HG03175 (cell line): ENCODE measurements at regions not wholly inside any gene's neighbourhood (a gene's known extent, or its start where the extent isn't known, plus 50 kb on each side); places are given as distances from the start of the nearest gene placed in this dataset.

Experiments used
- ATAC-seq: cut with Tn5 transposase; IDR thresholded peaks from one replicate; pipeline ENCODE4 v1.9.1; 2021; ENCODE audit warnings: mild to moderate bottlenecking, moderate library complexity; ENCODE audit not compliant: unreplicated experiment

DNA sequence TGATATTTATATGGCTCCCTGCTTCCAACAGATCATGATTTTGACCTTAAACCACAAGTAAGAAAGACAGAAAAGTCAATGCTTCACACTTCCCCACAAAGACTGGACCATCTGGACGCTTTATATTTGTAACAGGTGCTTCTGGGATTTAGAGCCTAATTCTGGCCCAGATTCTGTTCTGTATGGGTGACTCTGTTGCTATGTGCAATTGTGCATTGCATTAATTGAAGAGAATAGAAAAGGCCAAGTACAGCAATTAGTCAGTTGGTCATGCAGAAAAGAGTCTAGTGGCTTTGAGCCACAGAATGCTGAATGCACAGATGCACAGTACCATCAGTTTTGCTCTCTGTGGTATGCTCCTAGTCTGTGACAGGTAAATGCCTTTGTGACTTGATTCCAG lies 657.4 kb upstream of the ATXN8OS start:
- no peak for ATAC-seq

DNA sequence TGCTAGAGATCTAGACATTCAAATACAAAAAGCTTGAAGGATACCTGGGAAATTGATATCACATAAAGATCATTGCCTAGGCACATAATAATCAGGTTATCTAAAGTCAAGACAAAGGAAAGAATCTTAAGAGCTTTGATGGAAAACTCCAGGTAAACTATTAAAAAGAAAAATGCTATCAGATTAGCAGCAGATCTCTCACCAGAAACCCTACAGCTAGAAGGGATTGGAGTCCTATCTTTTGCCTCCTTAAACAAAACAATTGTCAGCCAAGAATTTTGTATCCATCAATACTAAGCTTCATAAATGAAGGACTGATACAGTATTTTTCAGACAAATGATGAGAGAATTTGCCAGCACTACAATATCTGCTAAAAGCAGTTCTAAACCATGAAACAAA lies 682.4 kb upstream of the ATXN8OS start:
- ATAC-seq: no peak

DNA sequence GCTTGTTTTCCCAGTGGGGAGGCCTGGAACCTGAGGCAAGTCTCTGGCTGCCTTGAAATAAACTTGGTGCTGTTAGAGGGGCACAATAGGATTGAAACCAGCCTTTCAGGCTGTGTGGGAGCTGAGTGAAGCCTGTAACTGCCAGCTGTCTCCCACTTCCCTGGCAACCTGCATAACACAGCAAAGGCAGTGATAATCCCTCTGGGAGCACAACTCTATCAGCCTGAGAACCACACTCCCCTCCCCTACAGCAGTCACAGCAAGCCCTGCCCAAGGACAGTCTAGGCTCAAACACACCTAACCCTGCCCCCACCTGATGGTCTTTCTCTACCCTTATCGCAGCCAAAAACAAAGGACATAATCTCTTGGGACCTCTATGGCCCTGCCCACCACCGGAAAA lies 683.8 kb upstream of the ATXN8OS start:
- no peak for ATAC-seq

- no peak for ATAC-seq
Measured at GRCh38 chr13:69418319-69418718, 689.3 kb upstream of the ATXN8OS start.

- no peak for ATAC-seq
Measured at GRCh38 chr13:69410761-69411160, 696.9 kb upstream of the ATXN8OS start.

GRCh38 chr13:69391756-69392155 lies 715.9 kb upstream of the ATXN8OS start:
- ATAC-seq: no peak

DNA sequence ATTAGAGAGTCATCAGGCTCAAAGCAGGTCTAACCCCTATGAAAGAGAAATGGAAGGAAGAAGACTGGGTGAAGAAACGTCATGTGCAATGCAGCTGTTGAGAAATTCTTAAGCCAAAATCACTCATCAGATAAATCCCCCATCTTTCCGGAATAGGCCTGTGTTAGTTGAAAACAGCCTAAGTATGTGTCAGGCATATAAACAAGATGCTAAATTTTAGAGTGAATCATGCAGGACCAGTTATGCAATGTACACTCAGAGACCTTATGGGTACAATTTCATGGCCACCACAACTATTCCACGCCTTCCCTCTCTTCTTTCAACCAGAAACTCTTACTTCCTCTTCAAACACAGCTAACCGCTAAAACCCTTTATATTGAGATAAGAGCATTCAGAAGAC lies 717.7 kb upstream of the ATXN8OS start:
- no peak for ATAC-seq

GRCh38 chr13:69373747-69374425 lies 733.7 kb upstream of the ATXN8OS start:
- ATAC-seq: no peak

- no peak for ATAC-seq
Measured at GRCh38 chr13:69363360-69363759, 744.3 kb upstream of the ATXN8OS start.

GRCh38 chr13:69331245-69331644 lies 776.4 kb upstream of the ATXN8OS start:
- ATAC-seq: no peak

GRCh38 chr13:69324090-69324886 lies 783.3 kb upstream of the ATXN8OS start:
- no peak for ATAC-seq

DNA sequence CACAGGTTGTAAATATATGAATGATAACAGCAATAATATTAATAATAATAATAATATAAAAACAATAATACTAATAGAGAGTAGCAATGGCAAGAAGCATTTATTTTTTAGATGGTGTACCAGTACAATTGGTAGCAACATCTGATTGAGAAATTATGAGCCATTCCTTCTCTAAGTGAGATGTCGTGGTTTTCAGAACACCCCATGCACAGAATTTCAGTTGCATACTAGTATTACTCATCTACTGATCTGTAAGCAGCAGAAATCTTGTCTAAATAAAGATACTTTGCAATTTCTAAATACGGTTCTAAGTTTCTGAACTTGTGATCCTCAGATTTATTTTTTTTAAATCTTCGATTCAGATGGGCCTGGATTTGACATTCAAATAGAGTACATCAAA lies 788.0 kb upstream of the ATXN8OS start:
- no peak for ATAC-seq

DNA sequence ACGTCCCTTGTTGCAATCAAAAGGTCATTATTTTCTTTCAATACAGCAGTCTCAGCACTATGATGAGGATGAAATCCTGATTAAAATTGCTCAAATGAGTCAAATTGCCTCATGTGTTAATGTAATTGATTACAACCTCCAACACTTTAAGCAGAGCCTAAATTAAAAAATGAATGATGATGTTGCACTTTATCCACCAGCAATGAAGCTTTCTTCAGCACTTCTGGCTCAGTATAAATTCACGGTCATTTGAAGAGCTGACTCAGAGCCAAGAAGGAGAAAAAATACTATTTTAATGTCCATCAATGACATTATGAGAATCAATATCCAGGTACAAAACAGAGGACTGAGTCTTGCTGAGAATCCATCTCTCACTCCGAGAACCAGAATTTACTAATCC lies 792.6 kb upstream of the ATXN8OS start:
- no peak for ATAC-seq

DNA sequence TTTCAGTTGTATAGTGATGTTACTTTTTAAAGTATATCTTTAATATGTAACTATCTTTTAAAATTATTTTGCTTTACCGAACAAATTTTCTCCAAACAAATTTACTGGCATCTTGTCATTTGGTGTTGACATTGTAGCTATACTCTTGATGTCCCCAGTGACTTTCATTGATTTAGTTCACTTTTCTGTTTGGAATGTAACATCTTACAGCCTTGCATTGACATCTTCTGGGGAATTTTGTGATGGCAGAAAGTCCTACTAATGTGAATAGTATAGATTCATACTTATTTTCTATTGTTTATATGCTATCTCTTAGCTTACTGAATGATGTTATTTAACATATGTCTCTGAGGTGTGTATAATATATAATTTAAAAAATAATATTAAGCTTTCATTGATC lies 800.9 kb upstream of the ATXN8OS start:
- no peak for ATAC-seq

DNA sequence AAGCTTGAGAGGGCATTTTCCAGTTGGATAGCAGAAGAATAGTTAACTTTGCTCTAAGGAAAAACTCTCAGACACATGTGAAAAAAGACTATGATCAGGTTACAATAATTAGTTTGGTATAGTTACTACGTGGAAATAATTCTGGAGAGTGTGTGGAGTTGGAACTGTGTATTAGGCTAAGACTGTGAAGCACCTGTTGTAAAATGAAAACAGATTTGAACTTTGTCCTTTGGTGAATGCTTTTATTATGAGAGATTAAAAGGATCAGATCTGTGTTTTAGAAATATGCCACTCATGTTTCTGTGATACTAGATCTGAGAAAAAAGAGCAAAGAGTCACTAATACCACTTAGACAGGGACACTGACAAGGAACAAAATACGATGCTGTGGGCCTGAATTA lies 807.5 kb upstream of the ATXN8OS start:
- no peak for ATAC-seq

DNA sequence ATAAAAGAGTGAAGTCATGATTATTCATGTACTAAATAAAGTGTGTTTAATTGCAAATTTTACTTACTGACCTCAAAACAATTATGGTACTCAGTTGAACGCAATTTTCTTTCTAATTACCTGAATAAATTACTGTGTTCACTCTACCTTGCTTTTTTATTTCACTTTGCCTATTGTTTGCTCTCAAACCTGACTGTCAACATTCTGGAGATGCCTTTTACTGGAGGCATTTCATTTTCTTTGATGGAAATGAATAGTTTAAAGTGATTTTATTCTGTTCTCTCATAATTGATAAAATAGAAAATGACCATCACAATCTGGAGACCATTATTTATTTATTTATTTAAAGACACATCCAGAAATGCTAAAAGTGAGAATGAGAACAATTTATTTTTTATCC lies 811.5 kb upstream of the ATXN8OS start:
- ATAC-seq: no peak

DNA sequence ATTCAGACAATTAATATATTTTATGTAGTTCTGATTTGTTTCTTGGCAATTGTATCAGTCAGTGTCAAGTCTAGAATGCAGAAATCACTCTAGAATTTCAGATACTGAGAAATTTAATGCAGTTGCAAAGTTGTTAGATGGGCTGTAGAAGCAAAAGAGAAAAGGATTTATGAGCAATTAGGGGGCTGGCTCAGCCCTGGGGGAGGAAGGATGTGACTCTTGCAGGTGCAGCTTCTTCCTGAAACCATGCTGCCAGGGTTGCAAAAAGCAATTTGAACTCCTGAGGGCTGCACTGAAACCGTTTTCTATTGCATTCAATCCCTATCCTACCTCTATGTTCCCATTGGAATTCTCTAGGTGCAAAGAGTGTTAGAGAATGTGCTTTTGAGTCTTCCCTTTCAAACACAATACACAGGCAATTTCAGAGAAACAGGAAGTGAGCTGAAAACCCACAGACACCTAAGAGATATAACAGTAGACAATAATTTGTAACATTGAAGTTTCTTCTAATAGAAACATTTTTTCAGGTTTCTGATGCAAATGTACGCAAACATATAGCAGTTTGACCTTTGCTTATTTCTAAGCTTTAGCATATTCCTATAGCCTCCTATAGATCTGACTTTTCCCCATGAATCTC lies 814.7 kb upstream of the ATXN8OS start:
- no peak for ATAC-seq

- ATAC-seq: no peak
Measured at GRCh38 chr13:69291292-69291906, 816.2 kb upstream of the ATXN8OS start.

DNA sequence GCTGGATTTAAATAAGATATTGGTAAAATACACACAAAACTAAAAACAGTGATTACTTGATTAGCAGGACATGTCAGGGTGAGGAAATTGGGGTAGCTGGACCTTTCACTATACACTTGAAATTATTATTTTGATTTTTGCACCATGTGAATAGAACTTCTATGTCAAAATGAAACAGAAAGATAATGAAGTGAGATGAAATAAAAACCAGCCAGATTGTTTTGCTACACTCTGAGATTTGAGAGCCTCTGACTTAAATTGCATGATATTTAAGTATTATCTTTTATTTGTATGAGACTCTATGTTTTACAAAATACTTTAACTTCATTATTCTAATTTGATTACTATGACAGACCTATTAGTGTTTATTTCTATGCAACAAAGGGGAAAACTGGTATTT lies 819.6 kb upstream of the ATXN8OS start:
- ATAC-seq: no peak

DNA sequence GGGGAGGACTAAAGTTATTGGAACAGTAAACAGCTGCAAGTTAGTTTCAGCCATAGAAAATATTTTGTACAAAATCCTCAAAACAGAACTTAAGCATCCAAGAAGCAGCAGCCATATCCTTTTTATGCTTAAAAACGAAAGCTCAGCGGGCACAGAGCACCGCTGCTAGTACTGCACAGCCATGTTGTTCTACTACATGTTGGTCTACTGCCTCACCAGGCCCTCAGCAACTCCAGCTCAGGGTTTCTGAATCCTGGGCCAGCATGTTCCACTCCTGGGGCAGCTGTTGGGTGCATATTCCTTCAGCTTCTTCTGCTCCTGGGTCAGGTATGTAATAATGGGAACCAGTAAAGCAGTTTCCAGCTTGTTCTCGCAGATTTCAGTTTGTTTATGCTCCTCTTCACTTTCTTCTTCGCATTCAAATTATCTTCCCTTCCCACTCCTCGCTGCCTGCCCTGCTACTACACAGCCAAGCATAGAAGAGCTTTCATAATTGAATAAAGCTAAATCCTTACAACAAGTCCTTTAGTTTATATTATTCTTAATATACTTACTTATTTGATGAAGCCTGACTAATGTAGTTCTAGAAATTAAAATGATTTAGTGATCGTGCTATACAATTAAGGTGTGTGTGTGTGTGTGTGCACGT lies 820.5 kb upstream of the ATXN8OS start:
- no peak for ATAC-seq

GRCh38 chr13:69283837-69284236 lies 823.8 kb upstream of the ATXN8OS start:
- no peak for ATAC-seq
